Activated CD4-positive, alpha-beta T cell treated with anti-CD3 and anti-CD28 coated beads, Interleukin-2, amount 10 ng/mL, durations not matched to agents 24 days and 14 days (primary cell): ENCODE measurements at regions not wholly inside any gene's neighbourhood (a gene's known extent, or its start where the extent isn't known, plus 50 kb on each side); places are given as distances from the start of the nearest gene placed in this dataset.
"Not testable (repeated sequence)": the region's sequence is repeated elsewhere in the genome, so short reads cannot be mapped to it uniquely, and the experiment has no call there.

ENCODE experiments used
- DNase-seq: peaks from one replicate; pipeline ENCODE4 v3.0.0; 2022
- H3K27ac Mint-ChIP-seq: one replicate; pipeline ENCODE4 v1.8.0; 2022; ENCODE audit warnings: mild to moderate bottlenecking, mixed read lengths
- H3K27me3 Mint-ChIP-seq: one replicate; pipeline ENCODE4 v1.8.0; 2022; ENCODE audit warnings: mixed read lengths
- H3K36me3 Mint-ChIP-seq: one replicate; pipeline ENCODE4 v1.8.0; 2022; ENCODE audit warnings: low read depth, mild to moderate bottlenecking, mixed read lengths
- H3K4me1 Mint-ChIP-seq: one replicate; pipeline ENCODE4 v1.8.0; 2021; ENCODE audit warnings: mixed read lengths
- H3K4me3 Mint-ChIP-seq: one replicate; pipeline ENCODE4 v1.8.0; 2022; ENCODE audit warnings: mild to moderate bottlenecking, moderate library complexity, mixed read lengths
- H3K9me3 Mint-ChIP-seq: one replicate; pipeline ENCODE4 v1.8.0; 2021; ENCODE audit warnings: mixed read lengths
- intact Hi-C: fragments of 100-400 bp; cut with micrococcal nuclease; formaldehyde crosslinking; loops from one replicate; pipeline ENCODE4 v1.15.1; 2023

DNA sequence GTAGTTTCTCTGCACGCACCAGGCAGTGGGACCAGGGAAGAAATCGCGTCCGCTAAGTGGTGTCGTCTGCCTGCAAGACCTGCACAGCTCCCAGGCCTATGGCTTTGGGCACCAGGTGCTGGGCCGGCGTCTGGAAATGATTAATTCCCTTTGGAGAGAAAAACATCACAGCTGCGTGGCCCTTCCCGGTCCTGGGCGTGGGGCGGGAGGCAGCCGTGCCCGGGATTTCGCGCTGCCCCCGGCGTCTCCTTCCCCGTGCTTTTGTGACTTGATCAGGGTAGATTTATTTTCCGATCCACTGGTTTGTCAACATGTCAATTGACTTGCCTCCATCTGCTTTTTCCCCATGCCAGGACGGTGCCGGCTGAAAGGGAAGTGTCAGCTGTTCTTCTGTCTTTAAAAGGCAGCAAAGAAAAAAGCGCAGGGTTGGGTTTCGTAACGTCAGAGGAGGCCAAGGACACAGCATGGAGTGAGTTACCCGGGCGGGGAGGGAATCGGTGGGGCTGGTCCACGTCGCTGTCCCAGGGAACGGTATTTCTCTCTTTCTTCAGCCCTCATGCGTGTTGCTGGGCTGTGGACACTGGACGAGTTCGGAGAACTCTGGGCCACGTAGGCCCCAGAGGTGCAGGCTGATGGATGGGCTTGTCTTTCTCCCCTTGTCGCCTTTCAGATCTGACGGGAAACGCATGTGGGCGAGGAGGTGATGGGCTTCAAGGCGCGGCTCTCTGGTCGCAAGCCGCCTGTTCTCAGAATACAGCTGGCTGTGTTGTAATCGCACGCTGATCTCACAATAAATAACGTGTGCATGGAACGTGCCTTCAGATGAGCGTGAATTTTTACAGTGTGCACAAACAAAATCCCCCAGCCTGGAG, 188.1 kb upstream of the ZNF469 start:
- H3K27ac Mint-ChIP-seq = no peak overlapping the region
- peaks cover 5% of the 10 kb centered on the region for H3K9me3 Mint-ChIP-seq
- DNase-seq = no peak
- H3K36me3 Mint-ChIP-seq = no peaks in the 10 kb centered on the region
- H3K4me1 Mint-ChIP-seq = no peaks in the 10 kb centered on the region
- no peak overlapping the region for H3K4me3 Mint-ChIP-seq
- no peaks in the 10 kb centered on the region for H3K27me3 Mint-ChIP-seq
- intact Hi-C loops = loop anchor here (2.0 kb wide), 1 partner anchor 242 kb away; no protein-coding TSS in a partner anchor

DNA sequence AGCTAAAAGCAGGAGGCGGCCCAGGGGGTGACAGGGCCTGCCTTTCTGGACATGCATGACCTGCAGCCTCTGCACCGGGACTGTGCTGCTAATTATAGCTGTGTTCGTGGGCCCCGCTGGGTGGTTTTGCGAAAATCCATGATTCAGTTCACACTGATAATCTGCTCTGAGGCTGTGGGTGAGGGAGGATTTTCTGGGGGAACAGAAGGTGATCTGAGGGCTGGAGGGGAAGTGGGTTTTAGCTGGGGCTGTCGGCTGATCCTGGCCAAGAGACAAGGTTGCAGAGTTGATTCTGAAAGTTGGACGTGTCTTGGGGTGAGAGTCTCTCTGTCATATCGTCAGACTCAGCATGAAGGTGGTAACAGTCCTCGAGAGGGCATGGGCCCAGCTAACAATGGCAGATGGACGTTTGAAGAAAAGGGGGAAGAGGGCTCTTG, 187.5 kb upstream of the ZNF469 start:
- Mint-ChIP-seq H3K27ac (no peak overlapping the region), H3K36me3 (no peaks in the 10 kb centered on the region), H3K4me1 (no peaks in the 10 kb centered on the region), H3K4me3 (no peak overlapping the region), H3K9me3 (peaks cover 5% of the 10 kb centered on the region), H3K27me3 (no peaks in the 10 kb centered on the region)
- intact Hi-C loops = loop anchor here (2.0 kb wide), 1 partner anchor 242 kb away; no protein-coding TSS in a partner anchor
- no peak for DNase-seq

DNA sequence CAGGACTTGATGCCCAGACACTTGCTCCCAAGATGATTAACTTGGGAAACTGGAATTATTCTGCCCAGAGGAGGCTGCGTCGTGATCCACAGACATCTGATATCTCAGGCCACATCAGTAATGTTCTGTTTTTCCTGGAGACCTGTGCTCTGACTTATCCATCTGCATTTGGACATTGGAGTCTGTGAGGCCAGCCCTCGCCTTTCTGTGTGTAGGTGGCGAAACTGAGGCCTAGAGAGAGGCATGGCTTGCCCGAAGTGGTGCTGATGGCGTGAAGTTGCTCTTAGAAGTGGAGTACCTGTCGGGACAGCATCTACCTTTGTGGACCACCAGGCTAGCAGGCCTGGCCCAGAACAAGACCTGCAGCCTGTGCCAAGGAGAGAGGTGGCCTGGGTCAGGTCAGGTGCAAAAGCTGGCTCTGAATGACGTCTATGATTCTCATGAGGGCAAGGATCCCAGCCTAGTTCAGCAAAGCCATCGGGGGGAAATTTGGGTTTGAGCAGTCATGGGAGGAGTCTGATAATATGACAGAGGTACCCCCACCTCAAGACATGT, 186.8 kb upstream of the ZNF469 start:
- no peak for DNase-seq
- Mint-ChIP-seq H3K27me3 (no peaks in the 10 kb centered on the region), H3K36me3 (no peaks in the 10 kb centered on the region), H3K4me1 (no peaks in the 10 kb centered on the region), H3K4me3 (no peak overlapping the region), H3K27ac (no peak overlapping the region), H3K9me3 (peaks cover 5% of the 10 kb centered on the region)
- intact Hi-C loops = loop anchor here (2.0 kb wide), 1 partner anchor 241 kb away; no protein-coding TSS in a partner anchor

DNA sequence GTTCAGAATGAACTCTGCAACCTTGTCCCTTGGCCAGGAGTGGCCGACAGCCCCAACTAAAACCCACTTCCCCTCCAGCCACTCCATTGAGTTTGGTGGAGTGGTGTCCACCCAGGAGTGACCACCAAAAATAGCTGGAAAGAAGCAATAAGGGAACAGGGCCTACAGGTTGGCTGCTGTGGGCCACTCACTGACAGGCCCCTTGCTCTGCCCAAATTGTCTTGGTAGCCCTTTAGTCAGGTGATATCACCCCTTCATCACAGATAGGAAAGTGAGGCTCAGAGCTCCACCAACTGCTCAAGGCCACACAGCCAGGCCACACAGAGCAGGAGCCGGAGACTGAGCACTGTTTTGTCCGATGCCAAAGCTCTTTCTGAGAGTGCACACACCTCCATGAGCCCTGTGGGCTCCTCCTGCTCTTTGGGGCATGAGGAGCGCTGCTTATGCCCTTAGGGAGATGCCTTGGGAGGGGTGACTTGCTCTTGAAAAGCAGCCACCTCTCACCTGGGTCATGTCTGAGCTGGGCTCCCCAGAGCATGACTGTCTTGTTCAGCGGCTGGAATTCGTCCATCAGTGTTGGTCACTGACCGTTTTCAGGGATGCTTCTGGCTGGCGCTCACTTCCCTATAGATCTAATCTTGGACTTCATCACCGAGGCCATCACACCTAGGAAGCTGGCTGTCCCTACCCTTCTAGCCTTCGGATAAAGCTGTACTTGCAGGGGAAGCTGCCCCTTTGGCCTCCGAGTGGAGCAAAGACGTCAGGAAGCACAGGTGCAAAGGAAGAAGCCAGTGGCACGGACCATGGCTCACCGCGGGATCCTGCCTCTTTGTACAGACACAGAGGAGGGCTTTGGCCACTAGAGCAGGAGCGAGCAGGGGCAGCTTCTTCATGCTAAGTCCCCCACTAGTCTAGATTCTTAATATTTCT, 186.0 kb upstream of the ZNF469 start:
- H3K4me1 Mint-ChIP-seq = no peaks in the 10 kb centered on the region
- H3K36me3 Mint-ChIP-seq = no peaks in the 10 kb centered on the region
- no peak overlapping the region for H3K27ac Mint-ChIP-seq
- H3K4me3 Mint-ChIP-seq = no peak overlapping the region
- intact Hi-C loops = no loop called here
- no peak for DNase-seq
- no peaks in the 10 kb centered on the region for H3K27me3 Mint-ChIP-seq
- peaks cover 5% of the 10 kb centered on the region for H3K9me3 Mint-ChIP-seq

DNA sequence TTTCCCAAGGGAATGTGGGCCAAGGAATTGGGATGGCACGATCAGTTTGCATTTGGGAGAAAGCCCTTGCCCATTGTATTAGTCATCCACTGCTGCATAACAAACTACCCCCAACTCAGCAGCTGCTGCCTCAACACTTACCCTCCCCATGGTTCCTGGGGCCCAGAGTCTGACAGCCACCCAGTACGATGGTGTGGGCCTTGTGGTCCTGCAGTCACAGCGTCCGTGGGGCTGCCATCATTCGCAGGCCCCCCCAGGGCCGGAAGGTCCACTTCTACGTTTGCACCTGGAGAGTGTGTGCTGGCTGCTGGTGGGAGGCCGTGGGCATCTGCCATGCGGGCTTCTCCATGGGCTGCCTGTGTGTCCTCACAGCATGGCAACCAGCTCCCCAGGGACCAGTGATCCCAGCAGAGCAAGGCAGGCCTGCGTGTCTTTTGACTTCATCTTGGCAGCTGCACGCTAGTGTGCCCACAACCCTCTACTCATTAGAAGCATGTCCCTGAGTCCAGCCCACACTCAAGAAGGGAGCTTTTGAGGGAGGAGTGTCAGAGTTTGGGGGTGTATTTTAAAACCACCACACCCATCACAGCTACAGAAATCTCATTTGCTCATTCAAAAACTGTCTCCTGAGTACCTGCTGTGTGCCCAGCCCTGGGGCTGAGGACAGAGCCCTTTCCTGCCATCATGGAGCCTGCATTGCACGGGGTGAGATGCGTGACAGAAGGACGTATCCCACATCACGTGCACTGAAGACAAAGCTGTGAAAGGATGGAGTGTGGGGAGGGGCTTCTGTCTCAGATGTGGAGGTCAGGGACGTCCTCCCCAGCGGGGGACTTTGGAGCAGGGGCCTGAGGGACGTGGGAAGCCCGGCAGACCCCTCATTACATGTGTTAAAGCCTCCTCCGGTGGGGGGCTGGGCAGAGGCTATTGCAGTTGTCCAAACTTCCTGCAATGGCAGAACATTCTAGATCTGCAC, 185.0 kb upstream of the ZNF469 start:
- Mint-ChIP-seq H3K9me3 (peaks cover under 1% of the 10 kb centered on the region), H3K27me3 (no peaks in the 10 kb centered on the region), H3K4me3 (no peak overlapping the region), H3K36me3 (no peaks in the 10 kb centered on the region), H3K27ac (no peak overlapping the region), H3K4me1 (no peaks in the 10 kb centered on the region)
- no peak for DNase-seq
- intact Hi-C loops = no loop called here

DNA sequence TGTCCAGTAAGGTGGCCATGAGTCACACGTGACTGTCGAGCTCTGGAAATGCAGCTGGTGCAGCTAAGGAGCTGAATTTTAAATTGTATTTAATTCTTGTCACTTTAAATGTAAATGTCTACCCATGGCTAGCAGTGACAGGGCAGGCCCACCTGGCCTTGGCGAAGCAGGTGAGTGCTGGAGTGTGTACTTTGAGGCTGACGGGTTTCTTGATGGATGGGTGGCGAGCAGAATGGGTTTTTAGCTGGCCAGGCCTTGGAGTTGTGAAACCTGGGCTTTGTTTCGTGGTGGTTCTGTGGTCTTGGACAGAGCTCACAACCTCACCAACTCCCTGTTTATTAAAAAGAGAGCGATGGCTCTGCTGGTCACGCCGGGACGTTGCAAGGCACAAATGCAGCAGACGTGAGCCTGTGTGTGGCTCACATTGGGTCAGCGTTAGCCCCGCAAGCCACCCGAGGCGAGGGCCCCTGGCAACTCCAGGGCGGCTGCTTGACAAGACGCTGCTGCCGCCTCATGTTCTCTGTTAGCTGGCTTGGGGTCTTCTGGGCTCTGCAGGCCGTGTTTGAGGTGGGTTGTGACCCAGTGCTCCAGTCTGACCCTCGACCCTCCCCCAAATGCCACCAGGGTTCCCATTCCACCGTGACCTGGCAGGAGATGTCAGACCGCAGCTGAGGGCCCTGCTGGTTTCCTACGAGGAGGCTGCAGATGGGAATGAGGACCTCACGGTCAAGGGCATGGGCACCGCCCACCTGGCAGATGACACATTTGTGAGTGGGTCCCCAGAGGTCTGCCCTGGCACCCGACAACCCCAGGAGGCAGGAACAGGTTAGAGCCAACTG, 184.1 kb upstream of the ZNF469 start:
- DNase-seq, H3K4me3 Mint-ChIP-seq, H3K27ac Mint-ChIP-seq, H3K9me3 Mint-ChIP-seq, H3K4me1 Mint-ChIP-seq, H3K36me3 Mint-ChIP-seq, H3K27me3 Mint-ChIP-seq, intact Hi-C loops: not testable (repeated sequence)

DNA sequence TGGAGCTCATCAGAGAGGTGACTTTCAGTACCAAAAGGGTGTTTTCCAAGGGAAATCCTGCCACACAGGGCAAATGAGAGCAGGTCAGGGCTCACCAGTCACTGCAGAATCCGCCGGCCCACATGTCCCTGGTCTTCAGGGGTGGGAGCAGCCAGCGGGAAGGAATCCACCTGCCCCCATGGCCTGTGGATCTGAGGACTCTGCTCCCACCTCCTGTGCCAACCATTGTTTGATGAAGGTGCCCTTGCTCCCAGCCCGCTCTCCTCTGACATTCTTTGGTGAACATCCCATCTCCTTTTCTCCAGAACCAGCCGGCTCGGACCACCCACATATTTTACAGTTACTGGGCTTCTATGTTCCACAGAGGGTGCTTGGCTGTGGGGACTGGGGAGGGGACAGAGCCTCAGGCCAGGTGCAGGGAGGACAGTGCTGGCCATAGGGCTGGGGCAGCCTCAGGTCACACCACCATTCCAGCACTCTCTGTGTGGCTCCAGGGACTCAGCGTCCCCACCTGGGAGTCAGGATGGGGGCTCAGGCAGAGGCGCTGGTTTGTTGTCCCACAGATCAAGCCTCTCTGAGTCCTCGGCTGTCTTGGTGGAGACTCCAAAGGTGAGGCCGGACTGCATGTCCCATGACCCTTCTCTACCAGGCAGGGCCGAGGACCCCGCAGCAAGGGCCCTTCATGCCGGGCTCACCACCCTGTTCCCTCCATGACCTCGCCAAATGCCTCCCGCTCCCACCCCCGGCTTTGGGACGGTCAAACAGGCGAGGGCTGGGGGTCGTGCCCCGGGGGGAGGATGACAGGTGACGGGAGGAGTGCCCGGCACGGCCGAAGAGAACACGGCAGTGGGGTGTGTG, 183.2 kb upstream of the ZNF469 start:
- H3K4me3 Mint-ChIP-seq, intact Hi-C loops, H3K27ac Mint-ChIP-seq, DNase-seq, H3K36me3 Mint-ChIP-seq, H3K9me3 Mint-ChIP-seq, H3K4me1 Mint-ChIP-seq, H3K27me3 Mint-ChIP-seq: not testable (repeated sequence)

DNA sequence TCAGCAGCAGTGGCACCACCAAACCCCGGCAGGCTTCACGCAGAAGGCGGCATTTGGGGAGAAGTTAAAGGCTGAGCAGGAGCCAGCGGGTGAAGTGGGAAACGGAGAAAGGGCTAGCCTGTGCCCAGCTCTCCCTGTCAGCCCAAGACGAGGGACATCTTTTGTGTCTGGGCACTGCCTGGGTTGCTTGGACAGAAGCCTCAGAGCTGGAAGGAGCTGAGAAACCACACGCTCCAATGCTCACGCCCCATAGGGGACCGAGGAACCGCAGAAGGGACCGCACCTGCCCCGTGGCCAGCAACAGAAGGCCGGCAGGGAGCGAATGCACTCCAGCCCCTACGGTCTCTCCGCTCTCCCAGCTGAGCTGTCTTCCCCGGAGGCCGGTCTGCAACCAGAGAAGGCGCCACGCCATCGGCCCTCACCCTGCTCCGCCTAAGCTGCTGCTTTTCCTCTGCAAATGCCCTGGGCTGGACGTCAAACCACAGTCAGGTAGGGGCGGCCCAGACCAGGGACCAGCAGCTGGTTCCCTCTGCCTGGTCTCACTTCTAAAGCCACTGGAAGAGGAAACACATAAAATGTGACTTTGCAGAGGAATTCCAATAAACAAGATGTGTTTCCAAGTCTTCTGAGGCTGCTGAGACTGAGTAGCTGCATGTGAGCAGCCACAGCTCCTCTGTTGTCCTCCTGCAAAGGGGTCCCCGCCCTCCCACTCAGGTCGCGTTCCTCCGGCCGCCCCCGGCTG, 182.4 kb upstream of the ZNF469 start:
- H3K4me1 Mint-ChIP-seq, H3K27me3 Mint-ChIP-seq, H3K36me3 Mint-ChIP-seq, intact Hi-C loops, H3K4me3 Mint-ChIP-seq, DNase-seq, H3K27ac Mint-ChIP-seq, H3K9me3 Mint-ChIP-seq: not testable (repeated sequence)

DNA sequence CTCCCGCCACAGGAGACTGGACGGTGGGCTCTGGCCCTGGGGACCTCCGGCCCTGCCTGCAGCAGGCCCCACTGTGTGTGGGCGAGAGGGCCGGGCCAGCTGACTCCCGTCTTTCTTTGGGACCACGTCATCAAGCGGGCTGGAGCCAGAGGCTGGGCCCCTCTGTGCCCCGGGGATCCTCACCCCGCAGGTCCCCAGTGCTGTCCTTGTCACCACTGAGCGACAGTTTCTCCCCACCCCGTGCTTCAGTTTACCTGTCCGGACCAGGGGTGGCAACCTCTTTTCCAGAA, 181.9 kb upstream of the ZNF469 start:
- DNase-seq = no peak
- intact Hi-C loops = no loop called here
- no peaks in the 10 kb centered on the region for H3K36me3 Mint-ChIP-seq
- no peaks in the 10 kb centered on the region for H3K27me3 Mint-ChIP-seq
- no peak overlapping the region for H3K4me3 Mint-ChIP-seq
- H3K4me1 Mint-ChIP-seq = no peaks in the 10 kb centered on the region
- H3K9me3 Mint-ChIP-seq = no peaks in the 10 kb centered on the region
- H3K27ac Mint-ChIP-seq = no peak overlapping the region

DNA sequence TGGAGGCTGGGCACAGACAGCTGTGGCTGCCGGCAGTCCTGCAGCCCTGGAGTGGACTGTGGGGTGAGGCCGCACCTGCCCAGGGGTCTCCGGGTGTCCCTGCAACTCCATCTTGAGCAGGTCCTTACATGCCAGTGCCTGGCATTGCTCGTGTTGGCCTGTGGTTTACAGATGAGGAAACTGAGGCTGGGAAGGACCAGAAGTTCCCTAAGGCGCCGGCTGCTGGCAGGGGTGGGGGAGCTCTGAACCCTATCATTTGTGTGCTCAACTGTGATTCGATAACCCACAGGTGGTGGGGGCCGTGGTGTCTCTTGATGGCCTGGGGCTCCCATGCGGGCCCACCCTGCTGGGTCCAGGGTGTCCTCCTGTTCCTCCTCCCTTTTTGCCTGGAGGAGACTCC, 181.1 kb upstream of the ZNF469 start:
- H3K9me3 Mint-ChIP-seq, H3K36me3 Mint-ChIP-seq, H3K27me3 Mint-ChIP-seq, H3K4me1 Mint-ChIP-seq, H3K4me3 Mint-ChIP-seq, DNase-seq, H3K27ac Mint-ChIP-seq, intact Hi-C loops: not testable (repeated sequence)

DNA sequence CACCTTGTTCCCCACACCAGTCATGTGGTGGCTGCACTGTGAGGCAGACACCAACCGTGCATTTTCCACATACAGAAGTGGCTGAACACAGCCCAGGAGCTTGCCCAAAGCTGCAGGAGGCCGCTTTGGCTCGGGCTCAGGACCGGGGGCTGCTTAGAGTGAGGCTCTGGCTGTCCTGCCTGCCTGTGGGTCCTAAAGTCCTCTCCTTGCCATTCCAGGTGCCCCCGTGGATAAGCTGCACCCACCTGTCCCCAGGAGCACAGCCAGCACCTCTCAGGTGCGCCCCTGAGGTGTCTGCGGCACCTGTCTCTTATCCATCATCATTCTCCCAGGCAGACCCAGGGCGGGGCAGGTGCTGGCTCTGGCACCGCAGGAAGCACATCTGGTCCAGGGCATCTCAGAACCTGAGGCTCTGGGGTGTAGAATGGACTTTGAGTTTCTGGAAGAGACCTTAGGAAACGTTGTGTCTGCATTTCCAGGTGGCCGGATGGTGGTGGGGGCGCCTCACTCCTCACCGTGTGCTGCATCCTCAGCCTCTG, 180.5 kb upstream of the ZNF469 start:
- Mint-ChIP-seq H3K4me3 (no peak overlapping the region), H3K27ac (no peak overlapping the region), H3K36me3 (no peaks in the 10 kb centered on the region), H3K4me1 (no peaks in the 10 kb centered on the region), H3K27me3 (no peaks in the 10 kb centered on the region), H3K9me3 (no peaks in the 10 kb centered on the region)
- no peak for DNase-seq
- intact Hi-C loops = no loop called here
